ENCODE measurements at regions not wholly inside any gene's neighbourhood (a gene's known extent, or its start where the extent isn't known, plus 50 kb on each side); places are given as distances from the start of the nearest gene placed in this dataset.

DNA sequence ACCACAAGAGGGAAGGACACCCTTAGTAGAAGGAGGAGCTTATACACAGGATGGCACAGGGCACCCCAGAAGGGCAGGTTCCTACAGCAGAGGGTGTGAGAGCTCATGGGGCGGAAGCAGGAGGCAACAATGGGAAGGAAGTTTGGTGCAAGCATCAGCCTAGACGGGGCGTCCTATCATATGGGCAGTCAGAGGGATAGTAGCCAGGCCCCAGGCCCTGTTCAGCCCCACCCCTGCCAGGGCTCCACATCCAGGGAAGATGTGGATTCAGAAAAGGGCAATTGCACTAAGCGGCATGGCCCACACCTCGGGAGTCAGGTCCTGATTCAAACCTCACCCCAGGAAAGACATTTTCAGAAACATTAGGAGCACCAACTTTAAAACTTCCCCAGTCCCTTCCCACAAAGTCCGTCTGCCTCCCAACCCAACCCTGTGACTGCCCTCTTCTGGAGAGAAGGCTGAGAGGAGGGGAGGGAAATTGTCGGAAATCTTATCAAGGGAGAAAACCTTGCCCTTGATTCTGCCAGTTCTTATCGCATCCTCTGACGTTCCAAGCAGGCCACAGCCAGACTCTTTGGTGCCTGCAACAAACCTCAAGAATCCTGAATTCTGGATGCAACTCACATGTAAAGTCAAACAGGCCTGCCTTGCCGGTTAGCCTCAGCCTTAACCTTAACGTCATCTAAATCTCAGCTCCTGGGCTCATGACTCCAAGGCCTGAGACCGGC lies 198.8 kb upstream of the CDH5 start:
- H3K4me3 ChIP-seq (ENCODE audit: low read depth, low read length) = no peak overlapping the region
- no peaks in the 10 kb centered on the region for H3K27me3 ChIP-seq (ENCODE audit: control insufficient read depth, insufficient read depth, low read length)
- H3K9me3 ChIP-seq (ENCODE audit: control insufficient read depth, insufficient read depth, low read length) = no peaks in the 10 kb centered on the region
- no peaks in the 10 kb centered on the region for H3K4me1 ChIP-seq (ENCODE audit: control insufficient read depth, insufficient read depth, low read length)
- H3K27ac ChIP-seq (ENCODE audit: low read depth, low read length) = no peak overlapping the region
- no peaks in the 10 kb centered on the region for H3K36me3 ChIP-seq (ENCODE audit: control insufficient read depth, insufficient read depth, low read length)
- H3K9ac ChIP-seq (ENCODE audit: low read depth, low read length) = no peak overlapping the region

DNA sequence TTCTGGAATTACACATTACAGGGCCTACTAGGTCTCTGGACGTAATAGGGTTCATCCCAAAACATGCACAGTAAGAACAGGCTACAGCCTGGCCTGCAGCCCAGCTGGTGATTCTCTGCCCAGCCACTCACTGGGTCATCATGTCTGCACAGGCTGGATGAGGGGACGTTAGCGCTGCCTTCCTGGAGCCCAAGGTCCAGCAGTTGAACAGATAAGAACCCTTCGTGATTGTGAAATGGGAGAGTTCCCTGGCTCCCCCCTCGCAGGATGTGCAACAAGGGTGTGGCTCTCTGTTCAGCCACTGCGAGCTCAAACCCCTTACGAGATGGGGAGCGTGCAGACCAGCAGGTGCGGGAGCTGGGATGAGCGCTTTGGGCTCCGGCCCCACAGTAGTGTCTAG lies 200.0 kb upstream of the CDH5 start:
- no peak overlapping the region for H3K4me3 ChIP-seq (ENCODE audit: low read depth, low read length)
- H3K4me1 ChIP-seq (ENCODE audit: control insufficient read depth, insufficient read depth, low read length) = no peaks in the 10 kb centered on the region
- no peaks in the 10 kb centered on the region for H3K36me3 ChIP-seq (ENCODE audit: control insufficient read depth, insufficient read depth, low read length)
- H3K27ac ChIP-seq (ENCODE audit: low read depth, low read length) = no peak overlapping the region
- no peaks in the 10 kb centered on the region for H3K9me3 ChIP-seq (ENCODE audit: control insufficient read depth, insufficient read depth, low read length)
- H3K27me3 ChIP-seq (ENCODE audit: control insufficient read depth, insufficient read depth, low read length) = no peaks in the 10 kb centered on the region
- no peak overlapping the region for H3K9ac ChIP-seq (ENCODE audit: low read depth, low read length)

DNA sequence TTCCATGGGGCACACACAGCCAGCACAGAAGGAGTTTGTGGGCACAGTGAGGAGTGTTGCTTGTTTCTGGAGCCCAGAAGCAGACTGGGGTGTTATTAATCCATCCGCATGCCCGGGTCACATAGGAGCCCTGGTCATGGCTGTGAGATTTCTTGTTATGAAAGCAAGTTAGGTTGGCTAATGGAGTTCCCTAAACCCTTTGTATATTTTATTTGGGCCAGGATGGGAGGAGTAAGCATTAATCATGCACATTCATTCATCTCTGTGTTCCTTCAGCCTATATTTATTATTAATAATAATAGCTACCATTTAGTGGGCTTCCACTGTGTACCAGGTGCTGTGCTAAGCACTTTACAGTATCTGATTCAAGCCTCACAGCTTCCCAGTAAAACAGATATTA lies 200.6 kb upstream of the CDH5 start:
- no peaks in the 10 kb centered on the region for H3K36me3 ChIP-seq (ENCODE audit: control insufficient read depth, insufficient read depth, low read length)
- H3K27me3 ChIP-seq (ENCODE audit: control insufficient read depth, insufficient read depth, low read length) = no peaks in the 10 kb centered on the region

DNA sequence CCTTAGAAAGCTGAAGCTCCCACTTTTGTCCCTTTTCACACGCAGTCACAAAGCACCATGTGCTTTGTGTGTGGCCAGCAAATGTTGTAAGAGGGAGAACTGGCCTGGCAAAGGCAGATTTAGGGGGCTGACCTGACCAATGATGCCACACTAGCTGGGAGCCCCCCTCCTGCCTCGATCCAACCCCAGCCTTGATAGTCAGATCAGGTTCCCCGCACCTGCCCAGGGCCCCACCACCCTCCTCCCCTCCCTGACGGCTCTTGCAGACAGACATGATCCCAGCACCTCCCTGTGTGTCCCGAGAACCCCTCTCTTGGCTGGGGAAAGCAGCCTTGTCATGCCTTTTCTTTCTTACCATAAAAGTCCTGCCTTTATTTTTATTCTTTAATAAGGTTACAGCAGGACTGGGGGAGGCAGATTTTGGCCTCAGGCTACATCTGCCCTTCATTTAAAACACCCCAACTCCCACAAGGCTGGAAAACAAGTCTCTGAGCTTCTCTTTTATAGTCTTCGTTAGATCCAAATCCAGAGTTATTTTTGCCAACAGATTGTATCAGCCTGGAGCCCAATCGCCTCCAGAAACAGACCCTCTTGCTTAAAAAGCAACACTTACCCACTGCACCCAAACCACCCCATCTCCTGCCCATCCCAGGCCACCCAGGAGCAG lies 201.8 kb upstream of the CDH5 start:
- no peak overlapping the region for H3K4me3 ChIP-seq (ENCODE audit: low read depth, low read length)
- H3K27me3 ChIP-seq (ENCODE audit: control insufficient read depth, insufficient read depth, low read length) = no peaks in the 10 kb centered on the region
- H3K36me3 ChIP-seq (ENCODE audit: control insufficient read depth, insufficient read depth, low read length) = no peaks in the 10 kb centered on the region
- no peak overlapping the region for H3K9ac ChIP-seq (ENCODE audit: low read depth, low read length)
- H3K27ac ChIP-seq (ENCODE audit: low read depth, low read length) = no peak overlapping the region
- no peaks in the 10 kb centered on the region for H3K4me1 ChIP-seq (ENCODE audit: control insufficient read depth, insufficient read depth, low read length)
- H3K9me3 ChIP-seq (ENCODE audit: control insufficient read depth, insufficient read depth, low read length) = no peaks in the 10 kb centered on the region

More for the DNA sequence above, 200.6 kb upstream of the CDH5 start:
- Histone ChIP-seq H3K27ac (ENCODE audit: low read depth, low read length) (no peak overlapping the region), H3K4me1 (ENCODE audit: control insufficient read depth, insufficient read depth, low read length) (no peaks in the 10 kb centered on the region), H3K9me3 (ENCODE audit: control insufficient read depth, insufficient read depth, low read length) (no peaks in the 10 kb centered on the region), H3K9ac (ENCODE audit: low read depth, low read length) (no peak overlapping the region), H3K4me3 (ENCODE audit: low read depth, low read length) (no peak overlapping the region)

DNA sequence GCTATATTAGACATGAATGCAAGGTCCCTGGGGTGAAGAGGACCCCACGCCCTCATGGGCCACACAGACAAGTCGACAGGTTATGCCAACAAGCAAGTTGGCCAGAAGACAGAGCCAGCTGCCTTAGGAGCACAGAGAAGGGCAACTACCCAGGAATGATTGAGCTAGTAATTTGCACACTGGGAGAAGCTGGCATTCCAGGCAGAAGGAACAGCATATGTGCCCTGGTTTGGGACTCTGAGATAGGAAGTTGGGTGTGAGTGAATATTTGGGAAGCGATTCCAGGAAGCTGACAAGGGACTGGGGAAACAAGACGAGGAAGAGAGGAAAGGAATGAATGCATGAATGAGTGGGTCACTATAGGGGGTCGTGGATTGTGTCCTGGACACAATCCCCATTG lies 203.7 kb upstream of the CDH5 start:
- Histone ChIP-seq H3K27me3 (ENCODE audit: control insufficient read depth, insufficient read depth, low read length) (no peaks in the 10 kb centered on the region), H3K27ac (ENCODE audit: low read depth, low read length) (no peak overlapping the region), H3K36me3 (ENCODE audit: control insufficient read depth, insufficient read depth, low read length) (no peaks in the 10 kb centered on the region), H3K4me3 (ENCODE audit: low read depth, low read length) (no peak overlapping the region), H3K4me1 (ENCODE audit: control insufficient read depth, insufficient read depth, low read length) (no peaks in the 10 kb centered on the region), H3K9me3 (ENCODE audit: control insufficient read depth, insufficient read depth, low read length) (no peaks in the 10 kb centered on the region), H3K9ac (ENCODE audit: low read depth, low read length) (no peak overlapping the region)

DNA sequence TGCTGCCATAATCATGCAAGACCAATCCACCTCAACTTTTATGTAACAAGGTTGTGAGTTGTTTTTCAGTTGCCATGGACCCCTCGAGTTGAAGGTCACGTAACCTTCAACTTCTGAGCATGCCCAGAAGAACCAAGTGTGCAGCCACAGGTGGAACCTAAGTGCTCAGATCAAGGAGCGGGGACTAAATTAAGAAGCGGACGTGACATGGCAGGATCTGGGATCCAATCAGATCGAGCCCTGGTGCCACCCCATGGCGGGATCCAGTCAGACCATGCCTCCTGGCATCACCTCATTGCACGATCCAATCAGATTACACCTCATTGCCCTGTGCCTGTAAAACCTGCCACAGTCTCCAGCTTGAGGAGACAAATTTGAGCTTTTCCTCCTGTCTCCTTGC lies 204.5 kb upstream of the CDH5 start:
- Histone ChIP-seq H3K4me3 (ENCODE audit: low read depth, low read length) (no peak overlapping the region), H3K27ac (ENCODE audit: low read depth, low read length) (no peak overlapping the region), H3K4me1 (ENCODE audit: control insufficient read depth, insufficient read depth, low read length) (no peaks in the 10 kb centered on the region), H3K36me3 (ENCODE audit: control insufficient read depth, insufficient read depth, low read length) (no peaks in the 10 kb centered on the region), H3K9ac (ENCODE audit: low read depth, low read length) (no peak overlapping the region), H3K27me3 (ENCODE audit: control insufficient read depth, insufficient read depth, low read length) (no peaks in the 10 kb centered on the region), H3K9me3 (ENCODE audit: control insufficient read depth, insufficient read depth, low read length) (no peaks in the 10 kb centered on the region)

DNA sequence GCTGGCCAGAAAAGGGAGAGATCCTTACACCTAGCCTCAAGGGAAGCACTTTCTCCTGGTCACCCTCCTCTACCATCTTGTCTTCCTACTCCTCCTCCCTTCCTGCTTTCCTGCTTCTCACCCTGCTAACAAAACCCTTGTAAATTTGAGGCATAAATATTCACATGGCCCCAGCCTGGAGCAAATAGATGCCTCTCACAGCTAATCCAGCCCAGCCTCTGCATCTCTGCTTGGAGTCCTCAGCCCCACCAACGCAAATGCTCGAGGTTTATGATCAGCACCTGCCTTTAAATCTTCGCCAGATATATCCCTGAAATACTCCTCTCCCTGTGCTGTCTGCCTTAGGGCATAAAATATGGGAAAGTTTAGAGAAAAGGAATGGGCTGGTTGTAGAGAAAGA lies 205.2 kb upstream of the CDH5 start:
- H3K4me1 ChIP-seq (ENCODE audit: control insufficient read depth, insufficient read depth, low read length) = no peaks in the 10 kb centered on the region
- no peaks in the 10 kb centered on the region for H3K36me3 ChIP-seq (ENCODE audit: control insufficient read depth, insufficient read depth, low read length)
- H3K9ac ChIP-seq (ENCODE audit: low read depth, low read length) = no peak overlapping the region
- H3K4me3 ChIP-seq (ENCODE audit: low read depth, low read length) = no peak overlapping the region
- no peaks in the 10 kb centered on the region for H3K9me3 ChIP-seq (ENCODE audit: control insufficient read depth, insufficient read depth, low read length)
- no peaks in the 10 kb centered on the region for H3K27me3 ChIP-seq (ENCODE audit: control insufficient read depth, insufficient read depth, low read length)
- H3K27ac ChIP-seq (ENCODE audit: low read depth, low read length) = no peak overlapping the region

DNA sequence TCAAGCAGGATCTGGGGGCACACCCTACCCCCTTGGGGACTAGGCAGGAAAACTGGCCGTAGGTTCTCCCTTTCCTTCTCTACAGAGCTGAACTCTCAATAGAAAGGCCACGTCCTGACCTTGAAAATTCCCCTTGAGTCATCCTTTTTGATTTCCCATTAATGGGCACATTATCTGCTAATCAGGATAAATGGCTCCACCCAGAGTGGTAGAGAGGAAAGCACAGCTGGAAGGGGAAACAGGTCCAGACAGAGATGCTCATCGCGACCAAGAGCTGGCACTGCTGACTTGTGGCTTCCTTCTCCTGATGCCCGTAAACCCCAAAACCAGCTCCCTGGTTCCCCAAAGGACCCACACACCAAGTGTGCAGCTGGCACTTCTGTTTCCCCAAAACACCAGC lies 206.5 kb upstream of the CDH5 start:
- Histone ChIP-seq H3K4me1 (ENCODE audit: control insufficient read depth, insufficient read depth, low read length) (no peaks in the 10 kb centered on the region), H3K27ac (ENCODE audit: low read depth, low read length) (no peak overlapping the region), H3K4me3 (ENCODE audit: low read depth, low read length) (no peak overlapping the region), H3K27me3 (ENCODE audit: control insufficient read depth, insufficient read depth, low read length) (no peaks in the 10 kb centered on the region), H3K36me3 (ENCODE audit: control insufficient read depth, insufficient read depth, low read length) (no peaks in the 10 kb centered on the region), H3K9ac (ENCODE audit: low read depth, low read length) (no peak overlapping the region), H3K9me3 (ENCODE audit: control insufficient read depth, insufficient read depth, low read length) (no peaks in the 10 kb centered on the region)

DNA sequence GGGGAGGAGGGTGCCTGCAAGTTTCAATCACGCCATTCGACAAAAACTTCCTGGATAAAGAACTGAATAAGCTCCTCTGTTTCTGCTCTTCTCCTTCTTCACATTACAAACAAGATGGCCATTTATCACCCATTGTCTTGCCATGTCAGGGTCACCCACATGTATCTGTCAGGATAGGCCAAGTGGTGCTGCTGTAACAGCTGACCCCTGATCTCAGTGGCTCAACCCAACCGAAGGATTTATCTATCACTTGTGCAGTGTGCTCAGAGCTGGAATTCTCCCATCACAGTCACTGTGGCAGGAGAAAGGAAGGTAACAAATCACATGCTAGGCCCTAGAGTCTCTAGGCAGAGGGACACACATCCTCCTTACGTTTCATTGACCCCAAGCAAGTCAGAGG lies 210.0 kb upstream of the CDH5 start:
- no peak overlapping the region for H3K9ac ChIP-seq (ENCODE audit: low read depth, low read length)
- no peaks in the 10 kb centered on the region for H3K36me3 ChIP-seq (ENCODE audit: control insufficient read depth, insufficient read depth, low read length)
- H3K4me3 ChIP-seq (ENCODE audit: low read depth, low read length) = no peak overlapping the region
- no peaks in the 10 kb centered on the region for H3K27me3 ChIP-seq (ENCODE audit: control insufficient read depth, insufficient read depth, low read length)
- no peak overlapping the region for H3K27ac ChIP-seq (ENCODE audit: low read depth, low read length)
- H3K4me1 ChIP-seq (ENCODE audit: control insufficient read depth, insufficient read depth, low read length) = no peaks in the 10 kb centered on the region
- H3K9me3 ChIP-seq (ENCODE audit: control insufficient read depth, insufficient read depth, low read length) = no peaks in the 10 kb centered on the region

DNA sequence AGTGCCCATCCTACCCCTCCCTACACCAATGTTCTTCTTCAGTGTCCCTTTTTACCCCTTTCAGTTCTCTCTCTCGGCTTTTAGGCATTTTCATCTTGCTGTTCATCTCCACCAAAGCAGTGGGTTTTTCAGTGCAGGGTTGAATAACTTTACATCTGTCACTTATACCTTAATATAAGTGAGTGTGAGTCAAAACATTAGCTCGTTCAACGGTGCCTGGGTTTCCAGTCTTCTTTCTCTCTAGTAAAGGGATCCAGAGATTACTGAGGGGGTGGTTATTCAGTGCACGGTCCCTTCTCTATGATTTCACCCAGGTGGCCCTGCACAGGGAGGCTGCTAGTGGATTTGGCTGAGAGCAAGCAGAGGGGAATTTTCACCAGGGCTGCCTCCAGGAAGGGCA lies 210.6 kb upstream of the CDH5 start:
- no peak overlapping the region for H3K4me3 ChIP-seq (ENCODE audit: low read depth, low read length)

DNA sequence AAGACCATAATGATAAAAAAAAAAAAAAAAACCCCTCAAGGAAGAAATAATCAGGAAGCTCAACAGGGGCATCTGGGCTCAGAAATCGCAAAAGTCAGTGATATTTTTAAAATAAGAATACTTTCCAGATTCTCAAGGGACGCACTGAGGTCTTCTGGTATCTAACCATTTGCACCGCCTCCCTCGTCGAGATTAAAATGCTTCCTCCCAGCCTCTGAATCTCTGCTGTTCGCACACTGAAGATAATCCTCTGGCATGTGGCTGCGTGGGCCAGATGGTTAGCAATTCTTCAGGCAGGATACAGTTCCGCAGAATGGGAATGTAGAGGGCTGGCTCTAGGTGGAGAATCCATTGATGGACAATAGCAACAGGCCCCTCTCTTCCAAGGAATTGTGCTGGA lies 211.7 kb upstream of the CDH5 start:
- Histone ChIP-seq H3K27ac (ENCODE audit: low read depth, low read length) (no peak overlapping the region), H3K4me1 (ENCODE audit: control insufficient read depth, insufficient read depth, low read length) (peaks cover 9% of the 10 kb centered on the region; the same call in 1 of the 2 replicates), H3K9ac (ENCODE audit: low read depth, low read length) (no peak overlapping the region), H3K36me3 (ENCODE audit: control insufficient read depth, insufficient read depth, low read length) (no peaks in the 10 kb centered on the region), H3K4me3 (ENCODE audit: low read depth, low read length) (no peak overlapping the region), H3K9me3 (ENCODE audit: control insufficient read depth, insufficient read depth, low read length) (no peaks in the 10 kb centered on the region), H3K27me3 (ENCODE audit: control insufficient read depth, insufficient read depth, low read length) (no peaks in the 10 kb centered on the region)

More for the DNA sequence above, 210.6 kb upstream of the CDH5 start:
- Histone ChIP-seq H3K27me3 (ENCODE audit: control insufficient read depth, insufficient read depth, low read length) (no peaks in the 10 kb centered on the region), H3K36me3 (ENCODE audit: control insufficient read depth, insufficient read depth, low read length) (no peaks in the 10 kb centered on the region), H3K27ac (ENCODE audit: low read depth, low read length) (no peak overlapping the region), H3K4me1 (ENCODE audit: control insufficient read depth, insufficient read depth, low read length) (peaks cover 4% of the 10 kb centered on the region; the same call in 1 of the 2 replicates), H3K9ac (ENCODE audit: low read depth, low read length) (no peak overlapping the region), H3K9me3 (ENCODE audit: control insufficient read depth, insufficient read depth, low read length) (no peaks in the 10 kb centered on the region)

All from HUES48 (cell line).